ENCODE measurements at regions not wholly inside any gene's neighbourhood (a gene's known extent, or its start where the extent isn't known, plus 50 kb on each side); places are given as distances from the start of the nearest gene placed in this dataset.

DNA sequence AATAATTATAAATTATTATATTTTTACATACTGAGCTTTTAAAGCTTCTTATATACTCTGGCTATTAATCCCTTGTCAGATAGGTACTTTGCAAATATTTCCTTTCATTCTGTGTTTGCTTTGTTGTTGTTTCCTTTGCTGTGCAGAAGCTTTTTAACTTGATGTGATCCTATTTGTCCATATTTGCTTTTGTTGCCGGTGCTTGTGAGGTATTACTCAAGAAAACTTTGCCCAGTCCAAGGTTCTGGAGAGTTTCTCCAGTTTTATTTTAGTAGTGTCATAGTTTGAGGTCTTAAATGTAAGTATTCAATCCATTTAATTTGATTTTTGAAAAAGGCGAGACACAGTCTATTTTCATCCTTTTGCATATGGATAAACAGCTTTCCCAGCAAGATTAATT, 1319.9 kb upstream of the PRR20A start:
- TF ChIP-seq POLR2AphosphoS5 (IDR thresholded peaks at IDR 0.05) (no peak), POLR2A (IDR thresholded peaks at IDR 0.05; ENCODE audit: low read depth) (no peak), EP300 (IDR thresholded peaks at IDR 0.05) (no peak)

Data from esophagus muscularis mucosa (tissue), 3 donors.